Heart left ventricle (tissue), 16 donors: ENCODE measurements at regions not wholly inside any gene's neighbourhood (a gene's known extent, or its start where the extent isn't known, plus 50 kb on each side); places are given as distances from the start of the nearest gene placed in this dataset.

ENCODE experiments used
- ATAC-seq, 4 donors: fragments of 200-7000 bp; cut with Tn5 transposase; one replicate each; pipeline ENCODE4 v1.9.1; 2020 to 2022; ENCODE audit warnings: moderate library complexity in 4 of 4, mild to moderate bottlenecking in 3 of 4, moderate number of reproducible peaks in 1 of 4
- DNase-seq, 5 donors: peaks; one replicate each; pipeline ENCODE4 v3.0.0-alpha.2; 2020
- H3K27ac ChIP-seq, 12 donors: fragments of 200-600 bp; sonication (generic) in 4 of 12; one replicate each; pipeline versions ENCODE4 v1.5.0 to v1.8.0; 2016 to 2022; ENCODE audit warnings: mild to moderate bottlenecking in 2 of 12
- H3K27me3 ChIP-seq, 9 donors: fragments of 200-600 bp; sonication (generic) in 2 of 9; one replicate each; pipeline versions ENCODE4 v1.5.1 to v1.8.0; 2016 to 2022; ENCODE audit warnings: mild to moderate bottlenecking in 3 of 9
- H3K36me3 ChIP-seq, 9 donors: fragments of 200-600 bp; sonication (generic) in 2 of 9; one replicate each; pipeline versions ENCODE4 v1.5.0 to v1.8.0; 2018 to 2022; ENCODE audit warnings: mild to moderate bottlenecking in 2 of 9
- H3K4me1 ChIP-seq, 12 donors: fragments of 200-600 bp; sonication (generic) in 4 of 12; one replicate each; pipeline versions ENCODE4 v1.5.0 to v1.8.0; 2016 to 2022; ENCODE audit warnings: mild to moderate bottlenecking in 3 of 12
- H3K4me3 ChIP-seq, 12 donors: fragments of 200-600 bp; sonication (generic) in 4 of 12; one replicate each; pipeline versions ENCODE4 v1.5.0 to v1.8.0; 2017 to 2022; ENCODE audit warnings: mild to moderate bottlenecking in 9 of 12, moderate library complexity in 4 of 12
- H3K9me3 ChIP-seq, 12 donors: fragments of 200-600 bp; sonication (generic) in 4 of 12; one replicate each; pipeline versions ENCODE4 v1.5.0 to v1.8.0; 2016 to 2022; ENCODE audit warnings: mild to moderate bottlenecking in 1 of 12
- CTCF ChIP-seq, 12 donors: fragments of 200-600 bp; sonication (generic) in 4 of 12; IDR thresholded peaks; one replicate each; pipeline versions ENCODE4 v1.5.0 to v1.8.0; 2018 to 2022; ENCODE audit warnings: antibody characterized with exemption in 12 of 12, mild to moderate bottlenecking in 5 of 12
- POLR2A ChIP-seq, 2 donors: fragments of 450-650 bp; IDR thresholded peaks; one replicate each; pipeline ENCODE4 v1.6.1; 2017; ENCODE audit warnings: antibody characterized with exemption in 2 of 2, mild to moderate bottlenecking in 2 of 2, moderate library complexity in 2 of 2
- WGBS, 4 donors: extraction: QIAGEN DNeasy Blood & Tissue Kit in 2 of 4; methylation state at CpG; one replicate each; pipeline versions ENCODE4 v1.1.5 to v1.1.7; 2013 to 2018; 5-methylcytosine and 5-hydroxymethylcytosine counted together
- intact Hi-C, 10 donors: fragments of 100-400 bp; cut with DNase I; formaldehyde crosslinking; loops; one replicate each; pipeline versions ENCODE4 v1.11.1 to v1.14.2; 2022
- donor health status: ischemic (EF 13 %, LVEDD 7.1; RV severe dilation, severe dysfunction).
- donor health status: healthy with polysubstance abuse.
- donor health status: DM: no; HTN: yes; CAD: no.
- donor health status: DM: no; HTN: no; CAD: no.
- donor health status: ischemic (EF 25% LVEDD 6.9; RV normal size, moderate dysfunction).
- donor health status: ischemic (EF 25% LVEDD 5.7; RV mildly dilated, moderate dysfunction).
- donor health status: healthy.
- donor health status: DM: yes; HTN: yes; CAD: no.
- donor health status: ischemic (EF 35%, LVEDD 5.7; RV mildly dilated, moderate dysfunction).
- donor health status: nonischemic (EF 11% LVEDD 7.7; RV severe dilation, severe dysfunction).
- donor health status: DM: yes; HTN: yes; CAD: no.
- donor health status: PGD.
- donor health status: ischemic (EF 29% LVEDD 5.4; RV normal size, mild dysfunction).
- donor health status: nonischemic (EF 23%, LVEDD 6.1; RV moderate dilation, normal function).

- TF ChIP-seq POLR2A (IDR thresholded peaks at IDR 0.05), result no peak
- TF ChIP-seq CTCF (IDR thresholded peaks at IDR 0.05), result no peak
- Histone ChIP-seq H3K36me3 (peaks cover 0 to 7% (median 0%) of the 10 kb centered on the region in 9 donors), H3K4me3 (no peak overlapping the region), H3K9me3 (peaks cover 0 to 5% (median 0%) of the 10 kb centered on the region in 12 donors), H3K4me1 (no peaks in the 10 kb centered on the region), H3K27me3 (no peaks in the 10 kb centered on the region), H3K27ac (no peak overlapping the region)
- intact Hi-C loops, result loop anchor here in 1 of 10 donors (10.0 kb wide), 1 partner anchor 160 kb away; no protein-coding TSS in a partner anchor
- 52 to 74% (median 64%) methylated on average over 2 of the region's 2 CpGs for WGBS, 4 donors
- DNase-seq (no peak), ATAC-seq (no peak)
Observed at GRCh38 chr1:198845271-198845670, 206.4 kb downstream of the PTPRC start.

GRCh38 chr1:198845851-198846250 lies 207.0 kb downstream of the PTPRC start:
- no peak for TF ChIP-seq CTCF (IDR thresholded peaks at IDR 0.05)
- TF ChIP-seq POLR2A (IDR thresholded peaks at IDR 0.05), result no peak
- peaks cover 0 to 5% (median 0%) of the 10 kb centered on the region in 12 donors for H3K9me3 ChIP-seq
- H3K27me3 ChIP-seq, result no peaks in the 10 kb centered on the region
- 71 to 98% (median 85%) methylated on average over 4 of the region's 4 CpGs for WGBS, 4 donors
- H3K4me3 ChIP-seq, result no peak overlapping the region
- peaks cover 0 to 12% (median 2%) of the 10 kb centered on the region in 9 donors for H3K36me3 ChIP-seq
- no peak overlapping the region for H3K27ac ChIP-seq
- DNase-seq (no peak), ATAC-seq (no peak)
- intact Hi-C loops, result loop anchor here in 1 of 10 donors (10.0 kb wide), 1 partner anchor 159 kb away; no protein-coding TSS in a partner anchor
- H3K4me1 ChIP-seq, result no peaks in the 10 kb centered on the region

GRCh38 chr1:198846556-198846955 lies 207.7 kb downstream of the PTPRC start:
- Histone ChIP-seq H3K36me3 (peaks cover 0 to 15% (median 3%) of the 10 kb centered on the region in 9 donors), H3K27ac (no peak overlapping the region), H3K27me3 (no peaks in the 10 kb centered on the region), H3K9me3 (peaks cover 0 to 5% (median 0%) of the 10 kb centered on the region in 12 donors), H3K4me3 (no peak overlapping the region), H3K4me1 (no peaks in the 10 kb centered on the region)
- DNase-seq (no peak), ATAC-seq (no peak)
- WGBS, 4 donors, result 78 to 89% (median 86%) methylated on average over 2 of the region's 2 CpGs
- intact Hi-C loops, result loop anchor here in 1 of 10 donors (10.0 kb wide), 1 partner anchor 158 kb away; no protein-coding TSS in a partner anchor
- TF ChIP-seq POLR2A (IDR thresholded peaks at IDR 0.05), result no peak

- Histone ChIP-seq H3K9me3 (peaks cover 0 to 5% (median 0%) of the 10 kb centered on the region in 12 donors), H3K36me3 (peaks cover 0 to 15% (median 3%) of the 10 kb centered on the region in 9 donors), H3K4me1 (no peaks in the 10 kb centered on the region), H3K4me3 (no peak overlapping the region), H3K27ac (no peak overlapping the region), H3K27me3 (no peaks in the 10 kb centered on the region)
- intact Hi-C loops, result loop anchor here in 1 of 10 donors (10.0 kb wide), 1 partner anchor 157 kb away; no protein-coding TSS in a partner anchor
- 94 to 100% (median 99%) methylated on average over 1 of the region's 1 CpG for WGBS, 4 donors
- no peak for TF ChIP-seq POLR2A (IDR thresholded peaks at IDR 0.05)
- no peak for TF ChIP-seq CTCF (IDR thresholded peaks at IDR 0.05)
- ATAC-seq, result no peak
- no peak for DNase-seq
Observed at GRCh38 chr1:198848206-198848605, 209.4 kb downstream of the PTPRC start.

- 57 to 73% (median 68%) methylated on average over 1 of the region's 1 CpG for WGBS, 4 donors
- no peak for ATAC-seq
- intact Hi-C loops, result loop anchor here in 1 of 10 donors (10.0 kb wide), 1 partner anchor 156 kb away; no protein-coding TSS in a partner anchor
- no peak for TF ChIP-seq CTCF (IDR thresholded peaks at IDR 0.05)
- no peak for TF ChIP-seq POLR2A (IDR thresholded peaks at IDR 0.05)
- DNase-seq, result no peak
- Histone ChIP-seq H3K27ac (no peak overlapping the region), H3K36me3 (peaks cover 0 to 15% (median 3%) of the 10 kb centered on the region in 9 donors), H3K27me3 (no peaks in the 10 kb centered on the region), H3K4me3 (no peak overlapping the region), H3K9me3 (peaks cover 0 to 5% (median 0%) of the 10 kb centered on the region in 12 donors), H3K4me1 (no peaks in the 10 kb centered on the region)
Observed at GRCh38 chr1:198848649-198849048, 209.8 kb downstream of the PTPRC start.
